H7 (cell line): ENCODE measurements at regions not wholly inside any gene's neighbourhood (a gene's known extent, or its start where the extent isn't known, plus 50 kb on each side); places are given as distances from the start of the nearest gene placed in this dataset.

Experiments
- DNase-seq: peaks from one replicate; pipeline ENCODE4 v3.0.0; 2012
- H3K27me3 ChIP-seq: 2 replicates; pipeline ENCODE4 v1.6.0; 2011; ENCODE audit warnings: mild to moderate bottlenecking, low read length; ENCODE audit not compliant: control insufficient read depth, insufficient read depth
- H3K36me3 ChIP-seq: replicated peaks from 2 replicates; pipeline ENCODE4 v1.5.1; 2011; ENCODE audit warnings: low read length; ENCODE audit not compliant: control insufficient read depth, insufficient read depth
- H3K4me3 ChIP-seq: 2 replicates; pipeline ENCODE4 v1.5.1; 2011; ENCODE audit warnings: low read depth, mild to moderate bottlenecking, control low read depth, low read length, moderate library complexity; ENCODE audit not compliant: insufficient read depth

DNA sequence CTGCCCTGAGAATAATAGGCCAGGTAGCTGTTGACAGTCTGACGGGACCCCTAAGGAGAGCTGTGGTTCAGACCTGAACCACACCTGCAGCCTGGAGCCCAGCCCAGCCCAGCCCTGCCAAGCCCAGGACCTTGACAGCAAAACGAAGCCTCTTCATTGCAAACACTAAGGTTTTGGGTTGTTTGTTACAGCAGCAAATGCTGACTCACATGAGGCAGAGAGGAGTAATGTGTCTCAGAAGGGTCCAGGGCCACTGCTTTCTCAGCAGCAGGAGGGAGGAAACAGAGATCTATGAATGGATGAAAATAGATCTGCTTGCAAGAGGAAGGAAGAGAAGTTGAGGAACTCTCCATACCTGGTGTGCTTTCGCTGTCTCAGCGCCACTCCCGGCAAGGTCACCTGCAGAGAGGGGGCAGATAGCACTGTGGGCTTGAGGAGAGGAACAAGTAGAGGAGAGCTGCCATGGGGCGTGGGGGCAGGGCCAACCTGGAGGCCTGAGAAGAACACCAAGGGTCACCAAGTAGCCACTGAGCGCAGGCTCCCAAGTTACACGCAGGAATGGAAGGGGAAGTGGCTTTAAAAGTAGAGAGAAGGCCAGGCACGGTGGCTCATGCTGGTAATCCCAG is 127.2 kb downstream of the ZNF281 start:
- Histone ChIP-seq H3K4me3 (no peak overlapping the region), H3K36me3 (no peaks in the 10 kb centered on the region), H3K27me3 (0 out of 2 replicates have a peak, but pooled peaks cover 1% of the 10 kb centered on the region)
- no peak for DNase-seq

DNA sequence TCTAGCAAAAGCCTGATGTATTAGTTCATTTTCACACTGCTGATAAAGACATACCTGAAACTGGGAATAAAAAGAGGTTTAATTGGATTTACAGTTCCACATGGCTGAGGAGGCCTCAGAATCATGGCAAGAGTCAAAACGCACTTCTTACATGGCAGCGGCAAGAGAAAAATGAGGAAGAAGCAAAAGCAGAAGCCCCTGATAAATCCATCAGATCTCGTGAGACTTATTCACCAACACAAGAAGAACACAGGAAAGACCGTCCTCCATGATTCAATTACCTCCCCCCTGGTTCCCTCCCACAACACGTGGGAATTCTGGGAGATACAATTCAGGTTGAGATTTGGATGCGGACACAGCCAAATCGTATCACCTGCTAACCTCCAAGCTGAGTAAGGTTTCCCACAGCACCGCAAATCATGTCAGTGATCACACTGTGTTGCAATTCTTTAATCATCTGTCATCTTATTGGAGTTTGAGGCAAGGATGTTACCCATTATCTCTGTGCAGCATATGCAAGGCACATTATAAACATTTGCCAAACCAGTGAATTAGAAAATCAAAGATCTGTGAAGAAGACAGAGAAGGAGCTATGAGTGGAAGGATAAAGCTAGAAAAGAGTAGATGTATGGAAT is 128.5 kb downstream of the ZNF281 start:
- Histone ChIP-seq H3K36me3 (no peaks in the 10 kb centered on the region), H3K27me3 (0 out of 2 replicates have a peak, but pooled peaks cover 1% of the 10 kb centered on the region), H3K4me3 (no peak overlapping the region)
- no peak for DNase-seq

DNA sequence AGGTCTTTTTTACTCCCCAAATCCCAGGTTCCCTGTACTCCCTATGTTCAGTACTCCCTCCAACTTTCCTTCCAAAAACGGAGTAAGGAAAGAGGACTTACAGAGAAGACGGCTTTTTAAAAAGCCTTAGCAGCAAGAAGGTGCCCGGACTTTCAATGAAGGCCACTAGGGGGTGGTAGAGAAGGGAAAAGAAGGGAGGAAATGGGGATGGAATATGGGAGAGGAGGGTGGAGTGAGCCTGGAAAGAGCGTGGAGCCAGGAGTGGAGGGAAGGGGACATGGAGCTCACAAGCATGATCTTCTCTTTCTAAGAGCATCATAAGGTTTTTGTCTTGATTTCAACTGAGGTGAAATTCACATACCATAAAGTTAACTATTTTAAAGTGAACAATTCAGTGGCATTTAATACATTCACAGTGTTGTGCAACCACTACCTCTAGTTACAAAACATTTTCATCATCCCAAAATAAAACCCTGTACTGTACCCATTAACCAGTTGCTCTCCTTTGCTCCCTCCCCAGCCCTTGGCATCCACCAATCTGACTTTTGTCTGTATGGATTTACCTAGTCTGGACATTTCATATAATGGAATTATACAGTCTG is 129.9 kb downstream of the ZNF281 start:
- peaks cover 1% of the 10 kb centered on the region; the same call in 1 of the 2 replicates for H3K27me3 ChIP-seq
- peak; percentile 76 for DNase-seq
- no peaks in the 10 kb centered on the region for H3K36me3 ChIP-seq
- H3K4me3 ChIP-seq: no peak overlapping the region

- no peak overlapping the region for H3K4me3 ChIP-seq
- DNase-seq: no peak
- no peaks in the 10 kb centered on the region; the same call in 1 of the 2 replicates for H3K27me3 ChIP-seq
- no peaks in the 10 kb centered on the region for H3K36me3 ChIP-seq
Observed at GRCh38 chr1:200275816-200276453, 133.9 kb downstream of the ZNF281 start.

DNA sequence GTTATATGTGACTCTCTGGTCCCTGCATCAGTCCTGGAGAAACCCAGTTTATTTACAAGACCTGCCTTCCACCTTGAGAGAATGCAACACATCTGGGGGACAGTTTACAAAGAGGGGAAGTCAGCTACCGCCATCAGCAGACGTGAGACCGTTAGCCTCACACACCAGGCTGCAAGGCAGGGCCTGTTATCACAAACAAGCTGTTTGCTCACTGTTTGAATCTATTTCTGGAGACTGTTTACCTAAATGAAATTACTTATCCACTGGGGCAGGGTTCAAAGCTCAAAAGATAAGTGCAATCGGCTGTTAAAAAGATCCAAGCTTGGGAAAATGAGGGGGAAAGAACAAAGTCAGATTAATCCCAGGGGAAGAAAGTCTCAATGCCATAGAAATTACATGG is 134.4 kb downstream of the ZNF281 start:
- H3K4me3 ChIP-seq: no peak overlapping the region
- H3K36me3 ChIP-seq: no peaks in the 10 kb centered on the region
- no peaks in the 10 kb centered on the region; the same call in 1 of the 2 replicates for H3K27me3 ChIP-seq
- DNase-seq: no peak

DNA sequence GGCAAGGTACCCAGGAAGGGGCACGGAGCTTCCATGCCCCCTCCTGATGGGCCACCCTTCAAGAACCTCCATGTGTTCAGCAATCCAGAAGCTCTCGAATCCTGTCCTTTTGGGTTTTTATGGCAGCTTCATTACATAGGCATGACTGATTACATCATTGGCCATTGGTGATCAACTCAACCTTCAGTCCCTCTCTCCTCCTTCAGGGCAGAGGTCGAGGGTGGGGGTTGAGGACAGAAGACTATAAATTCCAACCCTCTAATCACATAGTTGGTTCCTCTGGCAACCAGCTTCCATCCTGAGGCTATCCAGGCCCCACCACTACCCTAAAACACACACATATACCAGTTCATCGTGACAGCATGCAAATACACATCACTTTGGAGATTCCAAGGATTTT is 135.7 kb downstream of the ZNF281 start:
- DNase-seq: no peak
- Histone ChIP-seq H3K36me3 (no peaks in the 10 kb centered on the region), H3K4me3 (no peak overlapping the region), H3K27me3 (no peaks in the 10 kb centered on the region; the same call in 1 of the 2 replicates)

DNA sequence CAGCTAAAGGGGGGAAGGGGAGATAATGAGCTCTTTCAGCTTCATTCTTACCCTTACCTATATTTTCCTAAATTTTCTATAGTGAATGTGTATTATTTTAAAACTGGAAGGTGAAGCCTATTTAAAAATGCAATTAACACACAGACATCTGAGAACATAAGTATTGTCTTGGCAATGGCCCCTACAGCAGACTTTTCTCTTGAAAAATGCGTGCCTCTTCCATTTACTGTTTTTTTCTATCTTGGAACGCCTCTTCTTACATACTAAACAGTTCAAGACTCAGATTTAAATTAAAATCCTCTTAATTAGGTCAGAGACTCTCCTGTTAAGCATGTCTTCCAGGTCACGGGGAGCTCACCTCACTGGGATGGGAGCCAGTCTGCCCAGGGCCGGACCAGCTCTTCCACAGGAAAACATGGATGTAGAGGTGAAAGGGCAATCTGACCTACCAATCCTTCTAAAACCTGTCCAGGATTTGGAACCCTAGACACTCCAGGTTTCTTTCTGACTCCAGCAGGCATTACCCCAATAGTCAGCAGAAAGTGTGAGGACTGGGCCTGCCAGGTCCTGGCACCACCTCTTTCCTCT is 137.3 kb downstream of the ZNF281 start:
- Histone ChIP-seq H3K36me3 (no peaks in the 10 kb centered on the region), H3K4me3 (no peak overlapping the region), H3K27me3 (no peaks in the 10 kb centered on the region; the same call in 1 of the 2 replicates)
- DNase-seq: no peak

- no peaks in the 10 kb centered on the region for H3K27me3 ChIP-seq
- no peak overlapping the region for H3K4me3 ChIP-seq
- no peak for DNase-seq
- H3K36me3 ChIP-seq: no peaks in the 10 kb centered on the region
Observed at GRCh38 chr1:200269256-200269655, 140.6 kb downstream of the ZNF281 start.

DNA sequence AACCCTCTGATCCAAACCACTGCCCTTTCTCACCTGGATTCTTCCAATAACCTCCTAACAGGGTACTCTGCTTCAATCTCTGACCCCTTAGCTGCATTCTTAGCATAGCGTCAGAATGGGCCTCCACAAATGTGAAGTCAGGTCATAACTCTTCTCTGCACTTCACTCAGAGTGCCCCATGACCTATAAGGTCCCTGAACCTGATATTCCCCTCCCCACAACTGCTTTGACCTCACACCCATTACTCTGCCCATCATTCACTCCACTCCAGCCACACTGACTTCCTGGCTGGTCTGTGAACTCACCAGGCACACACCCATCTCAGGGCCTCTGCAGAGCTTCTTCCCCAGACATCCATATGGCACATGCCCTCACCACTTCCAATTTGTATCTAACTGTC is 141.9 kb downstream of the ZNF281 start:
- no peaks in the 10 kb centered on the region for H3K27me3 ChIP-seq
- H3K36me3 ChIP-seq: no peaks in the 10 kb centered on the region
- no peak overlapping the region for H3K4me3 ChIP-seq
- no peak for DNase-seq

- no peak for DNase-seq
- Histone ChIP-seq H3K36me3 (no peaks in the 10 kb centered on the region), H3K4me3 (no peak overlapping the region), H3K27me3 (no peaks in the 10 kb centered on the region)
Observed at GRCh38 chr1:200267458-200267857, 142.4 kb downstream of the ZNF281 start.

DNA sequence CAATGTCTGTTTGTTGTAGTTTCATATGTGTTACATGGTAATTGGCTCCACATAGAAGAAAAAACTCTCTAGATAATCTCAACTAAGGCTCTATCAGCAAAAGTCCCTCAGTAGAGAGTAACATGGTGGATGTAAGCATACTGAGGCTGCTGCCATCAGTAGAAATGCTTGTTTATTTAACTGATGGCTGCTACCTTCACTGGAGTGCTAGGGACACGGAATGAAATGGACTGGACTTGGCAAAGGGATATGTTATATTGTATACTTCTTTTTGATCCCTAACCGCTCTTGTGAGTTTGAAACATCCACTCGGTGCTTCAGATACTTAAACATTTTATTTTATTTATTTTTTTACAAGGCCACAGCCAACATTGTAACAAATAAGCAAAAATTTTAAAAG is 143.0 kb downstream of the ZNF281 start:
- Histone ChIP-seq H3K36me3 (no peaks in the 10 kb centered on the region), H3K4me3 (no peak overlapping the region), H3K27me3 (no peaks in the 10 kb centered on the region)
- no peak for DNase-seq

DNA sequence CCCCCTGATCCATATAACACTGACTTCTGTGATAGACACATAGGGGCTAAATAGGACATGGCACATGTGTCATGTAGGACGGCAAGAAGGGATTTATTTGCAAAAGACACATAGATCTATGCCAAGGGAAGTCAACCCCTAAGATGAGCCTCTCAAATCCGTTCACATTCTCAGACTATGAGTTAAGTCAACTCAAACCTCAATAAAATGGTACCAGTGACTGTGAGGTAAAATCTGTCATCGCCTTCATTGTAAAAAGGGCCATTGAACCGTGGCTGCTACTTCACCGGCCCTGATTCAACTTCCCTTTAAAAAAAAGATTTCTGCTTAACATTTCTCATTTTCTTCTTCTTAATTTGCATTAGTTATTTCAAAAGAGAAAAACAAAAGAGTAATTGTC is 144.0 kb downstream of the ZNF281 start:
- DNase-seq: no peak
- no peaks in the 10 kb centered on the region for H3K36me3 ChIP-seq
- H3K4me3 ChIP-seq: no peak overlapping the region
- H3K27me3 ChIP-seq: no peaks in the 10 kb centered on the region

- no peak for DNase-seq
- Histone ChIP-seq H3K36me3 (no peaks in the 10 kb centered on the region), H3K27me3 (no peaks in the 10 kb centered on the region), H3K4me3 (no peak overlapping the region)
Observed at GRCh38 chr1:200265104-200265503, 144.7 kb downstream of the ZNF281 start.

GRCh38 chr1:200263203-200263602 is 146.6 kb downstream of the ZNF281 start:
- Histone ChIP-seq H3K27me3 (no peaks in the 10 kb centered on the region), H3K36me3 (no peaks in the 10 kb centered on the region), H3K4me3 (no peak overlapping the region)
- DNase-seq: no peak
